GM18511 (cell line): ENCODE measurements at regions not wholly inside any gene's neighbourhood (a gene's known extent, or its start where the extent isn't known, plus 50 kb on each side); places are given as distances from the start of the nearest gene placed in this dataset.

Experiments
- ATAC-seq: cut with Tn5 transposase; IDR thresholded peaks from one replicate; pipeline ENCODE4 v1.9.1; 2021; ENCODE audit warnings: mild to moderate bottlenecking, moderate library complexity; ENCODE audit not compliant: unreplicated experiment

- no peak for ATAC-seq
Observed at GRCh38 chr11:19478891-19479290, 233.7 kb upstream of the NAV2 start.

- peak; percentile 84 for ATAC-seq
Observed at GRCh38 chr11:19474954-19475721, 234.4 kb upstream of the E2F8 start.

GRCh38 chr11:19474211-19474610 lies 233.5 kb upstream of the E2F8 start:
- ATAC-seq: no peak

GRCh38 chr11:19472679-19473078 lies 231.9 kb upstream of the E2F8 start:
- no peak for ATAC-seq

- ATAC-seq: no peak
Observed at GRCh38 chr11:19467904-19468303, 227.2 kb upstream of the E2F8 start.

- no peak for ATAC-seq
Observed at GRCh38 chr11:19466314-19466713, 225.6 kb upstream of the E2F8 start.

GRCh38 chr11:19463976-19464375 lies 223.2 kb upstream of the E2F8 start:
- no peak for ATAC-seq

GRCh38 chr11:19460718-19461405 lies 220.1 kb upstream of the E2F8 start:
- ATAC-seq: no peak

GRCh38 chr11:19459240-19459639 lies 218.5 kb upstream of the E2F8 start:
- no peak for ATAC-seq

GRCh38 chr11:19458721-19459120 lies 218.0 kb upstream of the E2F8 start:
- no peak for ATAC-seq

- ATAC-seq: no peak
Observed at GRCh38 chr11:19458231-19458630, 217.5 kb upstream of the E2F8 start.

- no peak for ATAC-seq
Observed at GRCh38 chr11:19455731-19456130, 215.0 kb upstream of the E2F8 start.

- ATAC-seq: no peak
Observed at GRCh38 chr11:19453651-19454257, 213.0 kb upstream of the E2F8 start.

GRCh38 chr11:19451609-19452008 lies 210.9 kb upstream of the E2F8 start:
- ATAC-seq: no peak

- peak; percentile 46 for ATAC-seq
Observed at GRCh38 chr11:19450282-19450681, 209.5 kb upstream of the E2F8 start.

- no peak for ATAC-seq
Observed at GRCh38 chr11:19448651-19449050, 207.9 kb upstream of the E2F8 start.

- ATAC-seq: no peak
Observed at GRCh38 chr11:19447150-19447566, 206.4 kb upstream of the E2F8 start.

GRCh38 chr11:19445771-19446170 lies 205.0 kb upstream of the E2F8 start:
- no peak for ATAC-seq

GRCh38 chr11:19444231-19444630 lies 203.5 kb upstream of the E2F8 start:
- no peak for ATAC-seq

- ATAC-seq: no peak
Observed at GRCh38 chr11:19442554-19442910, 201.8 kb upstream of the E2F8 start.

GRCh38 chr11:19441752-19442553 lies 201.2 kb upstream of the E2F8 start:
- ATAC-seq: peak; percentile 97
